ENCODE measurements at regions not wholly inside any gene's neighbourhood (a gene's known extent, or its start where the extent isn't known, plus 50 kb on each side); places are given as distances from the start of the nearest gene placed in this dataset.

GRCh38 chr14:66121859-66122258 lies 364.3 kb upstream of the CCDC196 start:
- no peak for DNase-seq

GRCh38 chr14:66129224-66129623 lies 356.9 kb upstream of the CCDC196 start:
- DNase-seq, result no peak

- DNase-seq, result no peak
These were observed 355.1 kb upstream of the CCDC196 start for GRCh38 chr14:66131111-66131510.

- no peak for DNase-seq
These were observed 352.5 kb upstream of the CCDC196 start for GRCh38 chr14:66133666-66134065.

- no peak for DNase-seq
These were observed 350.3 kb upstream of the CCDC196 start for GRCh38 chr14:66135831-66136230.

GRCh38 chr14:66137081-66137480 lies 349.1 kb upstream of the CCDC196 start:
- no peak for DNase-seq

- DNase-seq, result no peak
These were observed 346.7 kb upstream of the CCDC196 start for GRCh38 chr14:66139432-66139831.

- no peak for DNase-seq
These were observed 345.8 kb upstream of the CCDC196 start for GRCh38 chr14:66140213-66140918.

- DNase-seq, result no peak
These were observed 345.2 kb upstream of the CCDC196 start for GRCh38 chr14:66140963-66141362.

- DNase-seq, result no peak
These were observed 344.4 kb upstream of the CCDC196 start for GRCh38 chr14:66141733-66142132.

GRCh38 chr14:66143387-66144112 lies 342.6 kb upstream of the CCDC196 start:
- DNase-seq, result no peak

- no peak for DNase-seq
These were observed 333.9 kb upstream of the CCDC196 start for GRCh38 chr14:66152302-66152701.

GRCh38 chr14:66152747-66153146 lies 333.4 kb upstream of the CCDC196 start:
- no peak for DNase-seq

GRCh38 chr14:66163023-66163422 lies 323.1 kb upstream of the CCDC196 start:
- no peak for DNase-seq

GRCh38 chr14:66165337-66165736 lies 320.8 kb upstream of the CCDC196 start:
- no peak for DNase-seq

- no peak for DNase-seq
These were observed 311.7 kb upstream of the CCDC196 start for GRCh38 chr14:66174453-66174891.

- DNase-seq, result no peak
These were observed 308.2 kb upstream of the CCDC196 start for GRCh38 chr14:66177935-66178334.

GRCh38 chr14:66196670-66197069 lies 289.5 kb upstream of the CCDC196 start:
- DNase-seq, result no peak

GRCh38 chr14:66197276-66197675 lies 288.9 kb upstream of the CCDC196 start:
- no peak for DNase-seq

GRCh38 chr14:66206554-66206953 lies 279.6 kb upstream of the CCDC196 start:
- DNase-seq, result no peak

- DNase-seq, result no peak
These were observed 269.4 kb upstream of the CCDC196 start for GRCh38 chr14:66216763-66217162.

- DNase-seq, result no peak
These were observed 266.3 kb upstream of the CCDC196 start for GRCh38 chr14:66219886-66220285.

- no peak for DNase-seq
These were observed 261.5 kb upstream of the CCDC196 start for GRCh38 chr14:66224492-66225178.

- DNase-seq, result no peak
These were observed 260.8 kb upstream of the CCDC196 start for GRCh38 chr14:66225337-66225736.

All from CD4-positive, alpha-beta T cell treated with Interleukin-10 for 1 hour (primary cell).